ENCODE measurements at regions not wholly inside any gene's neighbourhood (a gene's known extent, or its start where the extent isn't known, plus 50 kb on each side); places are given as distances from the start of the nearest gene placed in this dataset.

GRCh38 chrX:95427389-95427788 lies 1257.3 kb upstream of the DIAPH2 start:
- TF ChIP-seq CTCF (IDR thresholded peaks at IDR 0.05) (no peak), POLR2A (IDR thresholded peaks at IDR 0.05) (no peak)
